ENCODE measurements at regions not wholly inside any gene's neighbourhood (a gene's known extent, or its start where the extent isn't known, plus 50 kb on each side); places are given as distances from the start of the nearest gene placed in this dataset.

DNA sequence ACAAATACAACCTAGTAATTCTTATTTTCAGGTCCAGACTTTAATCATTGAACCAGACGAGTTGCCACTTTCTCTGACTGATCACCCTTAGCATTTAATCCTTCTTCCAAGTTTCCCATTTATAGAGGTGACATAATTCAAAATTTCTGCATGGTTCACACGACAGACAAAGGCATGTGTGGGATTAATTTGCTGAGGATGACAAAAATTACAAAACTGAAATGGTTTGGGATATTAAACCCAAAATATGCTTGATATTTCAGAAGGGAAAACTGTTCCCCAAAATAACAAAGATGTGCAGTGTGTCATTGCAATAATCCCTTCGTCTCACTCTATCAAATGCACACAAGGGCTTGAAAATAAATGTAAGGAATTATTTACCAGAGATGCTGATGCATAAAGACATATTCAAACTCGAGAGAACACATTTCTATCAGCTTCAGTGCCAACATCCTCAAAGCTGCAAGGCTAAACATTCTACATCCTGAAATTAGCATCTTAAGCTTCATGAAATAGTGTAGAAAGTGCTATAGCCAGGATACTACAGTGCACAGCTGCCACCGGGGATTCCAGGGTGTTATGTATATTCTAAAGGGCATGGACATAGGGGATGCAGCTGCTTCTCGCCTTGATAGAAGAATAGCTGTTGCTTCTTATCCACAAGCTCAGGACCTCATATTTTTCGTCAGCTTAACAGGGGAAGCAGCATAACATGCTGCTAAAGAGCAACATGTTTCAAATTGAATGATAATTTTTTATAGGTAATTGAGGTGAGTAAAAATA lies 198.7 kb upstream of the SLITRK1 start:
- DNase-seq (no peak), ATAC-seq (no peak)
- Mint-ChIP-seq H3K36me3 (ENCODE audit: insufficient read depth) (no peaks in the 10 kb centered on the region), H3K4me3 (no peak overlapping the region), H3K9me3 (no peaks in the 10 kb centered on the region), H3K4me1 (ENCODE audit: low read depth) (no peaks in the 10 kb centered on the region), H3K27me3 (ENCODE audit: low read depth) (no peaks in the 10 kb centered on the region)

DNA sequence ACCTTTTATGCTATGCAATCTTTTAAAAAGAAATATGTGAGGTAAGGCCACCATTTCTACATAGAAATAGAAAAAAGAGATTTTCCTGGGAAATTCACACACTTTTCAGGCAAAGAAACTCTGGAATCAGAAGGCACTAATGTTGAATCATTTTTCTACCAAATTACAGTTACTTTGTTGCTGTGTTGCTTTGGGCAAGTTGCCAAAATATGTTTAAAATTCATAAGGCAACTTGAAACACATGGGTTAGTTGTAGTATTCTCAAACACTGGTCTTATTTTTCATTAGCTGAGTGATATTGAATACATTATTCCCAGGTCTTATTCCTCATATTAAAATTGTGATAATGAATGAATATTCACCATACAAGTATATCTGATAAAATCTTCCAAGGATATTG lies 195.0 kb upstream of the SLITRK1 start:
- Mint-ChIP-seq H3K27me3 (ENCODE audit: low read depth) (no peaks in the 10 kb centered on the region), H3K4me3 (no peak overlapping the region), H3K36me3 (ENCODE audit: insufficient read depth) (no peaks in the 10 kb centered on the region), H3K4me1 (ENCODE audit: low read depth) (no peaks in the 10 kb centered on the region), H3K9me3 (no peaks in the 10 kb centered on the region)
- ATAC-seq (no peak), DNase-seq (no peak)

DNA sequence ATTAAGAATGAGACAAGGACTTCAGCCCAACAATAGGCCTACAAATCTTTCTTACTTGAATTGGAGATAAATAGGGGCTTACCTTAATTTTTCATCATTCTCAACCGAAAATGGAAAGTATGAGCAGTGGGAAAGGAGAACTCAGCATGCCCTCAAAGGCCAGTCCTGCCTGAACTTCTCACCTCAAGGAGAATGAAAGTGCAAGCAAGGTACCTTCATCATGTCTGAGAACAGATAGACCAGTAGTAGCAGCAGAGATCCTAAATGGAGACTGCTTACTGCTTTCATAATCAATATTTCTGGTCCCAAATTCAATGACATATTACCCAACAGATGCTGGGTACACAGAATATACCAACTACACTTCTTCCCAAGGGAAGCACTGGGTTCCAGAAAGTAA lies 194.0 kb upstream of the SLITRK1 start:
- Mint-ChIP-seq H3K9me3 (no peaks in the 10 kb centered on the region), H3K36me3 (ENCODE audit: insufficient read depth) (no peaks in the 10 kb centered on the region), H3K4me1 (ENCODE audit: low read depth) (no peaks in the 10 kb centered on the region), H3K27me3 (ENCODE audit: low read depth) (no peaks in the 10 kb centered on the region), H3K4me3 (no peak overlapping the region)
- DNase-seq (no peak), ATAC-seq (no peak)

DNA sequence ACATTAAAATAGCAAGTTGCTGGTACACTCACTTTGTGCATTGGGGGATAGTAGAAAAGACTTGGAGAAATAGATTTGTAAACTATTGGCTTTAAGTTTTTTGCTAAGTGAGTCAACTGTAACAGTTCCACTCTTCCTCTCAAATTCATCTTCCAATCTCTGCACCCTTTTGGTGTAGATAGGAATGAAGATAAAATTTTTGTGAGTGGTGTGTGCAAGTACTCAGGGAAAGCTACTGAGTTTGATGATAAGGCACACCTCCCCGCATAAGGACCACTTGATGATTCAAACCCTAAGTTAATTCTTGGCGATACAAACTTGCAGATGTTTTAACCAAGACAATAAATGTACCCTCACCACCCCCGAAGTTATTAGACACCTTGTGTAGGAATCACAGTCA lies 168.3 kb upstream of the SLITRK1 start:
- no peaks in the 10 kb centered on the region for H3K36me3 Mint-ChIP-seq (ENCODE audit: insufficient read depth)
- H3K9me3 Mint-ChIP-seq: peaks cover 3% of the 10 kb centered on the region
- DNase-seq (no peak), ATAC-seq (no peak)
- no peaks in the 10 kb centered on the region for H3K4me1 Mint-ChIP-seq (ENCODE audit: low read depth)
- H3K4me3 Mint-ChIP-seq: no peak overlapping the region
- H3K27me3 Mint-ChIP-seq (ENCODE audit: low read depth): no peaks in the 10 kb centered on the region

DNA sequence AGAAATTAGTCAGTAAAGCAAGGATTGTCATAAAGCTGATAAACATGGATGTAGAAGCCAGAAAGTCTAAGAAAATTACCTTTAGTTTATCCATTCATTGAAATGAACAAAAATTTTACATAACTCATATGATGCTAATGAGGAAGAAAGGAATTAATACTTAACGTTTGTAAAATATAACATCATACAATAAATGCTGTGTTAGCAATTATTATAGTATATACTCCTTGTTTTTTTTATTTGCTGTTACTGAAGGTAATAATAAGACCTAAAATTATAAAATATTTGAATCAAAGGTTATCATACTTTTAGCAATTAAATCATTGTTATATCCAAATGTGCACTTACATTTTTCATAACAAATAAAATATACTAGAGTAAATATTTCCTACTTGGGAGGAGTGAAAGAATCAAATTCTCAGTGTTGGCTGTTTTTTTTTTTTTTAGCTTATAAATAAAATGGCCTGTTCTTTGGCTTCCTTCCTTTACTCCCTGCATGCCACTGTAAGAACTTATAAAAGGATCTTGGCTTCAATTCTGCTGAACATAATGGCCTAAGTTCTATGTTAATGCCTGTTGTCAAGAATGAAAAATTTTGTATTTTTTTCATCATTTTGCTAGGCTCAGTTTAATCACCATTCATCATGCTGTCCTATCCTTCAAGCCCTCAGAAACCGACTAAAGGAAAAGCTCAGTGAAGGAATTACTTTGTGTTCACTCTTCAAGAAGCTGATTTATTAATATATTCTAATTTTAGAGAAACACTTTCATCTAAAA lies 167.4 kb upstream of the SLITRK1 start:
- DNase-seq (no peak), ATAC-seq (no peak)
- H3K27me3 Mint-ChIP-seq (ENCODE audit: low read depth): no peaks in the 10 kb centered on the region
- no peak overlapping the region for H3K4me3 Mint-ChIP-seq
- H3K9me3 Mint-ChIP-seq: peaks cover 3% of the 10 kb centered on the region
- H3K4me1 Mint-ChIP-seq (ENCODE audit: low read depth): no peaks in the 10 kb centered on the region
- H3K36me3 Mint-ChIP-seq (ENCODE audit: insufficient read depth): no peaks in the 10 kb centered on the region

DNA sequence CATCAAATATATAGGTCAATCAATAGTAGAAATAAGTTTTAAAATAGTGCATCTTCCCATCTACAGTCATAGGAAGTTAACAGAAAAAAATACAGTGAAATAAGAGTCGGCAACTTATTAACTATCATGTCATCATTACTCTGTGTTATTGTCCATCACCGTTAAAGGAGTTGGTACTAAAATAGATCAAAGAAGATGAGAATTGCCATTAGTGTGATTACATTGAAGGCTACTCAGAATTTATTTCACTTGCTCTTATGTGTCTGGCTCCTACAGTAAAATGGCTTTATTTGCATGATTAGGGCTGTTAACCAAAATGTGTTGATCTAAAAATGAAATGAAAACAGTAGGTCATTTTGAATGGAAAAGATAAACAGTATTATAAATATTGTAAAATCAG lies 162.5 kb upstream of the SLITRK1 start:
- DNase-seq (no peak), ATAC-seq (no peak)
- Mint-ChIP-seq H3K9me3 (no peaks in the 10 kb centered on the region), H3K36me3 (ENCODE audit: insufficient read depth) (no peaks in the 10 kb centered on the region), H3K4me3 (no peak overlapping the region), H3K27me3 (ENCODE audit: low read depth) (no peaks in the 10 kb centered on the region), H3K4me1 (ENCODE audit: low read depth) (peaks cover 1% of the 10 kb centered on the region)

DNA sequence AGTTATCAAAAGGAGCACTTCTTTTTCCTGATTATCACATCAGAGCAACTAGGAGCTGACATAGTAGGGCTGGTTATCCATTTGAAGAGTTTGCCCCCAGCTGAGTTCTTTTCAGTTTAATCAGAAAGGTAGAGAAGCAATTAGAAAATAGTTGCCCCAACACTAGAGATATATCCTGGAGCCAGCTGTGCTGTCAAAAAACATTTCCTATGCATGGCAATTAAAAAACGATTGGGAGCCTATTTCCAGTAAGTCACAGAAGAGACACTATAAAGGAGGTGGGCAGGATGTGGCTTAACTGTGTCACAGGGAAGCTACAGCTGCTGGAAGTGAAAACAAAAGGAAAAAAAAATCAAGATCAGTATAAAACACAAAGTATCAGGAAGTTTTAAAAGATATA lies 155.7 kb upstream of the SLITRK1 start:
- Mint-ChIP-seq H3K4me3 (no peak overlapping the region), H3K4me1 (ENCODE audit: low read depth) (peaks cover 8% of the 10 kb centered on the region), H3K36me3 (ENCODE audit: insufficient read depth) (no peaks in the 10 kb centered on the region), H3K9me3 (no peaks in the 10 kb centered on the region), H3K27me3 (ENCODE audit: low read depth) (peaks cover 2% of the 10 kb centered on the region)
- ATAC-seq: no peak
- no peak for DNase-seq

DNA sequence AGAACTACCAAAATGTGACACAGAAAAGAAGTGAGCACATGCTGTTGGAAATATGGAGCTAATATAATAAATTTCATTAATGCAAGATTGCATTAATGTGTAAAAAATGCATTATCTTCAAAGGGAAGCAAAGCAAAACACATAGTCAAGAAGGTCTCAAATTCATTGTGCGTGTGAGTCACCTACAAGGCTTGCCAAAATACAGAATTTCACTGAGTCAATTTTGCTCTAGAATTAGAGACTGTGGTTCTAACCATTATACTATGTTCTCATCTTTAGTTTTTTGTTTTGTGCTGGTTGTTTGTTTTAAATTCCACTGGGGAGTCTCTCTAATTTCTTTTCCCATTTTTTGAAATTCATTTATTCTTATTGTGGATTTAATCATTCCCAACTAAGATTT lies 149.8 kb upstream of the SLITRK1 start:
- DNase-seq (no peak), ATAC-seq (no peak)
- no peaks in the 10 kb centered on the region for H3K36me3 Mint-ChIP-seq (ENCODE audit: insufficient read depth)
- H3K27me3 Mint-ChIP-seq (ENCODE audit: low read depth): peaks cover 2% of the 10 kb centered on the region
- H3K4me1 Mint-ChIP-seq (ENCODE audit: low read depth): no peaks in the 10 kb centered on the region
- no peak overlapping the region for H3K4me3 Mint-ChIP-seq
- no peaks in the 10 kb centered on the region for H3K9me3 Mint-ChIP-seq

DNA sequence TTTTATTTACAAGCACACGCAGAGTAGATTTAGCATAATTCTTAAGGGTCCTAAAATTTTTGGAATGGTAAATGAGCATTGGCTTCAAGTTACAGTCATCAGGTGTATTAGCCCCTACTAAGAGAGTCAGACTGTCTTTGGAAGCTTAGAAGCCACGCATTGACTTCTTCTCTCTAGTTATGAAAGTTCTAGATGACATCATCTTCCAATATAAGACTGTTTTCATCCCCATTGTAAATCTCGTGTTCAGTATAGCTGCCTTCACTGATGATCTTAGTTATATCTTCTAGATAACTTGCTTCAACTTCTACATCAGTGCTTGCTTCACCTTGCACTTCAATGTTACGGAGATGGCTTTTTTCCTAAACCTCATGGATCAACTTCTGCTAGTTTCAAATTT lies 148.8 kb upstream of the SLITRK1 start:
- no peak for ATAC-seq
- no peaks in the 10 kb centered on the region for H3K36me3 Mint-ChIP-seq (ENCODE audit: insufficient read depth)
- peaks cover 2% of the 10 kb centered on the region for H3K27me3 Mint-ChIP-seq (ENCODE audit: low read depth)
- H3K9me3 Mint-ChIP-seq: no peaks in the 10 kb centered on the region
- no peak for DNase-seq
- H3K4me3 Mint-ChIP-seq: no peak overlapping the region
- H3K4me1 Mint-ChIP-seq (ENCODE audit: low read depth): no peaks in the 10 kb centered on the region

DNA sequence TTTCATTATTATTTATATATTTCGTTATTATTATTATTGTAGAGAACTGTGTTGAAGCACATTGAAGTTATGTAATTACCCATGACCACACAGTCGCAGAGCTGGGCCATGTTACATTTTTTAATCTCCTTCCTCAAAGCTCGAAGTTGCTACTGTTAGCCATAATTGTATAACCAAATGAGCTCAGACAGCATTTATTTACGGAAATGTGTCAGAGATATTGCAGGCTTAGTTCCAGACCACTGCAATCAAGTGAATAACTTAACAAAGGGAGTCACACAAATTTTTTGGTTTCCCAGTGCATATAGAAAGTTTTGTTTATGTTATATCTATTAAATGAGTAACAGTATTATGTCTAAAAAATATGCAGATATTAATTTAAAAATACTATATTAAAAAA lies 147.1 kb upstream of the SLITRK1 start:
- DNase-seq (no peak), ATAC-seq (no peak)
- no peak overlapping the region for H3K4me3 Mint-ChIP-seq
- no peaks in the 10 kb centered on the region for H3K27me3 Mint-ChIP-seq (ENCODE audit: low read depth)
- H3K4me1 Mint-ChIP-seq (ENCODE audit: low read depth): no peaks in the 10 kb centered on the region
- H3K36me3 Mint-ChIP-seq (ENCODE audit: insufficient read depth): no peaks in the 10 kb centered on the region
- H3K9me3 Mint-ChIP-seq: no peaks in the 10 kb centered on the region

DNA sequence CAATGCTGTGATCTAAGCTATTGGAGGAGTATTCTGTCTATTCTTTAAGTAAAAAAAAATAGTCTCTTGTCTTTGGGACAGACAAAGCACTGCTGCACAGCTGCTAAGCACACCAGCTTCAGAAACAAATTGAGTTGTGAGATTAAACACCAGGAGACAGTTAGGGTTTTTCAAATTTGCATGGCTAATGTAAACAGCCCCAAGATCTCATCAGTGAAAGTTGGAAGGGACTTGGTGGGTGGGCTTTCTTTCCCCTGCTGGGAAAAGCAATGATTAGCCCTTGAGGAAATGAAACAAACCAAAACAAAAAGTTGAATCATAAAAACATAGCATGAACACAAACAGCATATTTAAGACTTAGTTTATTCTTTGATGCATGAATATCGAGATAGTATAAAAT lies 143.6 kb upstream of the SLITRK1 start:
- Mint-ChIP-seq H3K36me3 (ENCODE audit: insufficient read depth) (no peaks in the 10 kb centered on the region), H3K4me1 (ENCODE audit: low read depth) (no peaks in the 10 kb centered on the region), H3K9me3 (no peaks in the 10 kb centered on the region), H3K27me3 (ENCODE audit: low read depth) (no peaks in the 10 kb centered on the region), H3K4me3 (no peak overlapping the region)
- DNase-seq (no peak), ATAC-seq (no peak)

DNA sequence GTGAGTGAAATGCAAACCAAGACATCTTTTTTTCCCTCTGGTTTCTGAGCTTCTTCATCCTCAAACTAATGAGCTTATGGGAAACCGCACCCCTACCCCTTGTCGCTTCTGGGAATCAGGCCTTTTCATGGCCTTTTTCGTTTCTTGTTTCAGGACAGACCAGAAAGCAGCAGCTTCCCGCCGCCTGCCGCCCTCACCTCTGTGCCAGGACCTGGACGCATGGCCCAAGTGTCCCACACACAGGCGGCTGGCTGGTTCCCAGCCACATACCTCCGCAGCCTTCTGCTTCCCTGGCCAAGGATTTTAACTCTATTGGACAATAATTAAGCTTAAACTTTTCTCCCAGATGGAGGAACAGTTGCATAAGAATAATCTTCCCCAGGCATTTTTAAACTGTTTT lies 114.1 kb upstream of the SLITRK1 start:
- no peaks in the 10 kb centered on the region for H3K9me3 Mint-ChIP-seq
- no peaks in the 10 kb centered on the region for H3K4me1 Mint-ChIP-seq (ENCODE audit: low read depth)
- no peaks in the 10 kb centered on the region for H3K36me3 Mint-ChIP-seq (ENCODE audit: insufficient read depth)
- ATAC-seq (no peak), DNase-seq (no peak)
- H3K4me3 Mint-ChIP-seq: no peak overlapping the region
- H3K27me3 Mint-ChIP-seq (ENCODE audit: low read depth): no peaks in the 10 kb centered on the region

DNA sequence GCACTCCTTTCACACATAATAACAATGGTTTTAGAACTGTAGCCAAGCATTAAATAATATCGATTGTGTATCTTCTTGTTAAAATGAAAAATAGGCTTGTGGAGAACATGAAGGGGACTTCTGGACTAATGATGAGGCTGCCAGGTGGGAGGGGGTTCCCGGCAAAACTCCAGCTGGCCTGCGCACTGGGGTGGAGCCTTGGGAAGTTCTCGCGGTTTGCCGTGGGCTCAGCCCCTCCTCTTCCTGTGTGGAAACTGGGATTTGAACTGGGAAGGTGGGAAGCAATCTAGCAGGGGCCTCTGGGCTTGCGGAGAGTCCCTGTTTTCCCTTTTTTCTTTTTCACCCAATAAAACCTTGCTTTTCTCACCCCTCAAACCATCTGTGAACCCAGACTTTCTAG lies 113.7 kb upstream of the SLITRK1 start:
- Mint-ChIP-seq H3K4me1 (ENCODE audit: low read depth) (no peaks in the 10 kb centered on the region), H3K36me3 (ENCODE audit: insufficient read depth) (no peaks in the 10 kb centered on the region), H3K4me3 (no peak overlapping the region), H3K27me3 (ENCODE audit: low read depth) (no peaks in the 10 kb centered on the region), H3K9me3 (no peaks in the 10 kb centered on the region)
- DNase-seq (no peak), ATAC-seq (no peak)

DNA sequence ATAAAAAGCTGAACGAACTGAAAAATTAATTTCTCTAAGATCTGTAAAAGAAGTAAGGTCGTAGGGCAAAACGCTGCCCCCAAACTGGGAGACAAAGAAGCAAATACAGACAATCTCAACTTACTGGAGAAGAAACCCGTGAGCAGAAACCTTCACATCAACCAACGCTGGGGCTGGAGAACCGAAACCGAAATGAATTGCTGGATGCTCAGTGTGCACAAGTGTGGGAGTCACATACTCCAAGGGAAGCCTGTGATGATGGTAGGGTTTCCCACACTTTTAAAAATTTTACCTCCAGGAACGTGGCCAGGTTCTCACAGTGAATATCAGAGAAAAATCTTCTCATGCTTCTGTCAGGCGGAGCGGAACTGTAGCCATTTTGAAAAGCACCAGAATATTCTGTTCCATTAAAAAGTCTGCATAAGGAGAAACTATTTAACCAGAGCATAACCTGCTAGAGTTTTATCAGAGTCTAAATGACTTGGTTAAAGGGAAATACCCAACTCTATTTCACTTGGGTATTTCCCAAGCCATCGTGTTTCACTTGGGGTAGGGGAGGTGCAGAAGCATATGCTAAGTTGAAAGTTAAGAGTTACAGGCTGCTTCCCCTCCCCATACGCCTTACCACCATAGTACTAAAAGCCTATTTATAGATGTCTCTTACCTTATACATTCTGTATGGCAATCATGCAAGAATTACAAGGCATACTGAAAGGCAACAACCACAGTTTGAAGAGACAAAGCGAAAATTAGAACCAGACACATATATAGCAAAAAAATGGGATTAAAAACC lies 110.5 kb upstream of the SLITRK1 start:
- H3K36me3 Mint-ChIP-seq (ENCODE audit: insufficient read depth): no peaks in the 10 kb centered on the region
- ATAC-seq: no peak
- no peak overlapping the region for H3K4me3 Mint-ChIP-seq
- H3K27me3 Mint-ChIP-seq (ENCODE audit: low read depth): no peaks in the 10 kb centered on the region
- DNase-seq: no peak
- H3K4me1 Mint-ChIP-seq (ENCODE audit: low read depth): no peaks in the 10 kb centered on the region
- H3K9me3 Mint-ChIP-seq: no peaks in the 10 kb centered on the region

DNA sequence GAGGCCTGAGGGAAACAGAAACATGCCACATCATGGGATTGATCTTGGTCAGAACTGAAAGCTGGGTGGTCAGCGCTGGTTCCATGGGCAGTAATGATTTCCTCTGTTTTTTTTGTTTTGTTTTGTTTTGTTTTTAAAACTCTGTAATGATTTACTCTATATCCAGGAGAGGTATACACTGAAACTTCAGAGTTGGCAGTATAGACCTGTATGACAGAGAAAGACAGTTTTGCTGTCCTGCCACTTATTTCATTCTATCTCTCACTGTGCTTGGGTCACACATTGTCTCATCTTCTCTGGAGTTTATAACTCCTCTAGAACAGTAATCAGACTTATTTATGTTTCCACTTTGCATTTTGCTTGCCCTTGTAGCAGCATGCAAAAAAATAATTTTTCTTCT lies 105.1 kb upstream of the SLITRK1 start:
- no peak for DNase-seq
- Mint-ChIP-seq H3K27me3 (ENCODE audit: low read depth) (no peaks in the 10 kb centered on the region), H3K4me1 (ENCODE audit: low read depth) (no peaks in the 10 kb centered on the region), H3K9me3 (no peaks in the 10 kb centered on the region), H3K36me3 (ENCODE audit: insufficient read depth) (no peaks in the 10 kb centered on the region), H3K4me3 (no peak overlapping the region)
- no peak for ATAC-seq

All from activated T-cell treated with anti-CD3 and anti-CD28 coated beads, Interleukin-2, amount 50 U/mL, for 4 hours (primary cell).